WERI-Rb-1 (cell line): ENCODE measurements at regions not wholly inside any gene's neighbourhood (a gene's known extent, or its start where the extent isn't known, plus 50 kb on each side); places are given as distances from the start of the nearest gene placed in this dataset.

ENCODE experiments used
- DNase-seq: peaks from one replicate; pipeline ENCODE4 v3.0.0-alpha.2; 2020
- H3K27ac ChIP-seq: fragments of 250-450 bp; sonication (Bioruptor Pico); 2 replicates; pipeline ENCODE4 v1.5.1; 2020; ENCODE audit warnings: mild to moderate bottlenecking, moderate library complexity
- H3K27me3 ChIP-seq: fragments of 250-450 bp; sonication (Bioruptor Pico); 2 replicates; pipeline ENCODE4 v1.5.1; 2021; ENCODE audit warnings: mild to moderate bottlenecking, low read depth, moderate library complexity; ENCODE audit not compliant: insufficient read depth, severe bottlenecking
- H3K36me3 ChIP-seq: fragments of 250-450 bp; sonication (Bioruptor Pico); 2 replicates; pipeline ENCODE4 v1.5.1; 2020; ENCODE audit warnings: mild to moderate bottlenecking, moderate library complexity
- H3K4me3 ChIP-seq: 2 replicates; pipeline ENCODE4 v1.5.1; 2011; ENCODE audit warnings: low read depth, mild to moderate bottlenecking, control low read depth, low read length
- H3K9me3 ChIP-seq: fragments of 250-450 bp; sonication (Bioruptor Pico); 2 replicates; pipeline ENCODE4 v1.5.1; 2021; ENCODE audit warnings: mild to moderate bottlenecking, moderate library complexity; ENCODE audit not compliant: severe bottlenecking
- TF ChIP-seq, protein P1 (sequence below): IDR thresholded peaks from 2 replicates; pipeline ENCODE4 v1.5.1; 2011; ENCODE audit warnings: low read depth, mild to moderate bottlenecking, control low read depth, inconsistent platforms, low read length

DNA sequence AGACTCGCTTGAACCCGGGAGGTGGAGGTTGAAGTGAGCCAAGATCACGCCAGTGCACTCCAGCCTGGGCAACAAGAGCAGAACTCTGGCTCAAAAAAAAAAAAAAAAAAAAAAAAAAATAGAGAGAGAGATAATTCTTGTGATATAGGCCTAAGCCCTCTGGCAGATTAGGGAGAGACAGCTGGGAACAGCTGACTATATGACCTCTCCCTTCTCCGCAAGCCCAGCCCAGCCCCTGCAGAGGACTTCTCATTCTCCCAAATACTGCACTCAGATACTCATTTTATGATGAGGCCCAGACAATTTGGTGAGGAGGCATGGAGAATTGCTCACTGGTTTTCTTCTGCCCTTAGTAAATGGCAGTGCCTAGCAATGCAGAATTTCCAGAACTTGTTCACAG, 262.0 kb downstream of the HAUS1 start:
- H3K36me3 ChIP-seq, result no peaks in the 10 kb centered on the region
- H3K27me3 ChIP-seq, result no peaks in the 10 kb centered on the region
- H3K27ac ChIP-seq, result no peak overlapping the region
- no peak overlapping the region for H3K4me3 ChIP-seq
- no peaks in the 10 kb centered on the region for H3K9me3 ChIP-seq
- TF ChIP-seq, protein P1, sequence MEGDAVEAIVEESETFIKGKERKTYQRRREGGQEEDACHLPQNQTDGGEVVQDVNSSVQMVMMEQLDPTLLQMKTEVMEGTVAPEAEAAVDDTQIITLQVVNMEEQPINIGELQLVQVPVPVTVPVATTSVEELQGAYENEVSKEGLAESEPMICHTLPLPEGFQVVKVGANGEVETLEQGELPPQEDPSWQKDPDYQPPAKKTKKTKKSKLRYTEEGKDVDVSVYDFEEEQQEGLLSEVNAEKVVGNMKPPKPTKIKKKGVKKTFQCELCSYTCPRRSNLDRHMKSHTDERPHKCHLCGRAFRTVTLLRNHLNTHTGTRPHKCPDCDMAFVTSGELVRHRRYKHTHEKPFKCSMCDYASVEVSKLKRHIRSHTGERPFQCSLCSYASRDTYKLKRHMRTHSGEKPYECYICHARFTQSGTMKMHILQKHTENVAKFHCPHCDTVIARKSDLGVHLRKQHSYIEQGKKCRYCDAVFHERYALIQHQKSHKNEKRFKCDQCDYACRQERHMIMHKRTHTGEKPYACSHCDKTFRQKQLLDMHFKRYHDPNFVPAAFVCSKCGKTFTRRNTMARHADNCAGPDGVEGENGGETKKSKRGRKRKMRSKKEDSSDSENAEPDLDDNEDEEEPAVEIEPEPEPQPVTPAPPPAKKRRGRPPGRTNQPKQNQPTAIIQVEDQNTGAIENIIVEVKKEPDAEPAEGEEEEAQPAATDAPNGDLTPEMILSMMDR, result no peak
- DNase-seq, result no peak

GRCh38 chr18:46366751-46367376, 262.7 kb downstream of the HAUS1 start:
- H3K4me3 ChIP-seq, result no peak overlapping the region
- TF ChIP-seq, protein P1, result no peak
- no peaks in the 10 kb centered on the region for H3K9me3 ChIP-seq
- no peak for DNase-seq
- H3K36me3 ChIP-seq, result no peaks in the 10 kb centered on the region
- no peaks in the 10 kb centered on the region for H3K27me3 ChIP-seq
- no peak overlapping the region for H3K27ac ChIP-seq

- DNase-seq, result peak; percentile 31
- TF ChIP-seq, protein P1, result peak; percentile 44
- H3K36me3 ChIP-seq, result no peaks in the 10 kb centered on the region
- H3K9me3 ChIP-seq, result no peaks in the 10 kb centered on the region
- H3K27me3 ChIP-seq, result no peaks in the 10 kb centered on the region
- H3K4me3 ChIP-seq, result no peak overlapping the region
- no peak overlapping the region for H3K27ac ChIP-seq
These were observed 265.1 kb downstream of the HAUS1 start for GRCh38 chr18:46369323-46369722.

- Histone ChIP-seq H3K27me3 (no peaks in the 10 kb centered on the region), H3K4me3 (no peak overlapping the region), H3K27ac (no peak overlapping the region), H3K36me3 (no peaks in the 10 kb centered on the region), H3K9me3 (no peaks in the 10 kb centered on the region)
- TF ChIP-seq, protein P1, result no peak
- no peak for DNase-seq
These were observed 266.7 kb downstream of the HAUS1 start for GRCh38 chr18:46370898-46371297.

DNA sequence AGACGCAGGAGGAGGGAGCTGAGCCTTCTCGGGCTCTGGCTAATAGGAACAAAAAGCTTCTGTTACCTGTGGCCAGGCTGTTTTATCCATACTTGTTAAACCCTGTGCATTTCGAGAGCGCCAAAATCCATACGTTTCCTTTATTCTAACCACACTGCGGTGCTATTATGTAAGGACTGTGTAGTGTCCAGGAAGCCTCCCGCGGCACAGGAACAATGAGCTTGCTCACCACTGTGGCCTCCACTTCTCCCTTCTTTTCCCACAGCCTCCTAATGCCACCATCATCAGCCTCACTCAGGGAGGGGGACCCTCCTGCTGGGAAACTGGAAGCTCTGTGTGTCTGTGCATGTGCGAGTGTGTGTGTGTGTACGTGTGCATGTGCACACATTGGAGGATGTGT, 268.5 kb downstream of the HAUS1 start:
- Histone ChIP-seq H3K4me3 (no peak overlapping the region), H3K27ac (no peak overlapping the region), H3K27me3 (no peaks in the 10 kb centered on the region), H3K36me3 (no peaks in the 10 kb centered on the region), H3K9me3 (no peaks in the 10 kb centered on the region)
- DNase-seq, result no peak
- TF ChIP-seq, protein P1, result no peak

DNA sequence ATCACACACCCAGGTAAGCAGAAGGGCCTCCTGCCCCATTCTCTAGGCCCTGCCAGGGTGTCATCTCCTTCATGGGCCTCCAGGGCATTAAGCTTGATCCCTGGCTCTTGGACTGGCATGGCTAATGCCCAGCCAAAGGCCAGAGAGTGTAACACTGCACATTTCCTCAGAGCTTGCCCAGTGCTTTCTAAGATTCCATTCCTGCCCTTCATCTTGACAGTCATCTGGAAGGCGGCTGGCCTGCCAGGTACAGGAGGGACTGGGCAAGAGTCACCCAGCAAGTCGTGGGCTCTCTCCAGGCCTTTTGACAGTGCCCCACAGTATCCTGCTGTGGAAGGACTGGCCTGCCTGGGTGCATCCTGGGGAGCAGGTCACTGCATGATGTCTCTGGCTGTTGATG, 268.9 kb downstream of the HAUS1 start:
- Histone ChIP-seq H3K27me3 (no peaks in the 10 kb centered on the region), H3K27ac (no peak overlapping the region), H3K36me3 (no peaks in the 10 kb centered on the region), H3K4me3 (no peak overlapping the region), H3K9me3 (no peaks in the 10 kb centered on the region)
- TF ChIP-seq, protein P1, result no peak
- DNase-seq, result no peak
